WTC11 (cell line): ENCODE measurements at regions not wholly inside any gene's neighbourhood (a gene's known extent, or its start where the extent isn't known, plus 50 kb on each side); places are given as distances from the start of the nearest gene placed in this dataset.

Source experiments
- ATAC-seq: fragments of 200-7000 bp; cut with Tn5 transposase; 2 replicates; pipeline ENCODE4 v1.10.0; 2021; ENCODE audit warnings: mild to moderate bottlenecking, moderate library complexity
- CTCF ChIA-PET: fragments of 300-600 bp; sonication (Branson Sonifier 250); formaldehyde crosslinking; loops from one replicate; lab custom pipeline; 2021; ENCODE audit warnings: antibody characterized with exemption; lab: Charles Lee
- POLR2A ChIA-PET: fragments of 350-600 bp; sonication (Branson Sonifier 250); formaldehyde crosslinking; loops from one replicate; lab custom pipeline; 2021; ENCODE audit warnings: antibody characterized with exemption; lab: Charles Lee
- DNase-seq: peaks from one replicate; pipeline ENCODE4 v3.0.0; 2021; ENCODE audit warnings: low spot score
- H3K27ac Mint-ChIP-seq: 2 replicates; pipeline ENCODE4 v1.8.0; 2021; ENCODE audit warnings: mixed read lengths
- H3K27me3 Mint-ChIP-seq: 2 replicates; pipeline ENCODE4 v1.8.0; 2021; ENCODE audit warnings: low read depth, mild to moderate bottlenecking, moderate library complexity, mixed read lengths
- H3K36me3 Mint-ChIP-seq: 2 replicates; pipeline ENCODE4 v1.8.0; 2021; ENCODE audit warnings: mixed read lengths
- H3K4me1 Mint-ChIP-seq: 2 replicates; pipeline ENCODE4 v1.8.0; 2022; ENCODE audit warnings: mixed read lengths
- H3K4me3 Mint-ChIP-seq: 2 replicates; pipeline ENCODE4 v1.8.0; 2021; ENCODE audit warnings: mild to moderate bottlenecking, moderate library complexity, mixed read lengths
- H3K9me3 Mint-ChIP-seq: 2 replicates; pipeline ENCODE4 v1.8.0; 2021; ENCODE audit warnings: mixed read lengths
- ATF3 ChIP-seq: sonication (generic); formaldehyde crosslinking; conservative IDR thresholded peaks from 2 replicates; pipeline ENCODE4 v1.8.1; 2022; ENCODE audit warnings: mild to moderate bottlenecking, missing genetic modification reagents
- E2F1 ChIP-seq: sonication (generic); formaldehyde crosslinking; IDR thresholded peaks from 2 replicates; pipeline ENCODE4 v1.8.0; 2022; ENCODE audit warnings: mild to moderate bottlenecking, missing genetic modification reagents
- ELF4 ChIP-seq: sonication (generic); formaldehyde crosslinking; IDR thresholded peaks from 2 replicates; pipeline ENCODE4 v1.8.1; 2022; ENCODE audit warnings: low read depth, mild to moderate bottlenecking, moderate library complexity, missing genetic modification reagents
- FOXJ3 ChIP-seq: sonication (generic); formaldehyde crosslinking; IDR thresholded peaks from 2 replicates; pipeline ENCODE4 v1.9.0; 2021; ENCODE audit warnings: missing genetic modification reagents, mild to moderate bottlenecking, borderline replicate concordance
- GABPB1 ChIP-seq: sonication (generic); formaldehyde crosslinking; IDR thresholded peaks from 2 replicates; pipeline ENCODE4 v1.8.1; 2023; ENCODE audit warnings: mild to moderate bottlenecking, missing genetic modification reagents
- HMGA2 ChIP-seq: fragments of 250-450 bp; sonication (Bioruptor Pico); IDR thresholded peaks from 2 replicates; pipeline ENCODE4 v1.4.0; 2021; ENCODE audit warnings: mild to moderate bottlenecking, moderate library complexity
- NFYB ChIP-seq: sonication (generic); formaldehyde crosslinking; conservative IDR thresholded peaks from 2 replicates; pipeline ENCODE4 v1.8.0; 2022; ENCODE audit warnings: low read depth, missing genetic modification reagents
- NR2C2 ChIP-seq: sonication (generic); formaldehyde crosslinking; IDR thresholded peaks from 2 replicates; pipeline ENCODE4 v1.8.0; 2022; ENCODE audit warnings: mild to moderate bottlenecking, missing genetic modification reagents
- PREB ChIP-seq: sonication (generic); formaldehyde crosslinking; IDR thresholded peaks from 2 replicates; pipeline ENCODE4 v1.8.1; 2022; ENCODE audit warnings: mild to moderate bottlenecking, missing genetic modification reagents, moderate library complexity, borderline replicate concordance
- RELA ChIP-seq: sonication (generic); formaldehyde crosslinking; IDR thresholded peaks from 2 replicates; pipeline ENCODE4 v1.8.1; 2022; ENCODE audit warnings: missing genetic modification reagents, mild to moderate bottlenecking, borderline replicate concordance
- SP1 ChIP-seq: sonication (generic); formaldehyde crosslinking; conservative IDR thresholded peaks from 2 replicates; pipeline ENCODE4 v1.8.1; 2022; ENCODE audit warnings: missing genetic modification reagents
- STAT6 ChIP-seq: sonication (generic); formaldehyde crosslinking; conservative IDR thresholded peaks from 2 replicates; pipeline ENCODE4 v1.8.1; 2023; ENCODE audit warnings: mild to moderate bottlenecking, low read depth, missing genetic modification reagents, moderate library complexity
- TP53 ChIP-seq: sonication (generic); formaldehyde crosslinking; IDR thresholded peaks from 2 replicates; pipeline ENCODE4 v1.8.1; 2023; ENCODE audit warnings: mild to moderate bottlenecking, missing genetic modification reagents
- ZBTB21 ChIP-seq: sonication (generic); formaldehyde crosslinking; IDR thresholded peaks from 2 replicates; pipeline ENCODE4 v1.8.1; 2023; ENCODE audit warnings: mild to moderate bottlenecking, missing genetic modification reagents, borderline replicate concordance
- ZNF121 ChIP-seq: sonication (generic); formaldehyde crosslinking; IDR thresholded peaks from 2 replicates; pipeline ENCODE4 v1.8.0; 2023; ENCODE audit warnings: missing genetic modification reagents
- ZNF219 ChIP-seq: sonication (generic); formaldehyde crosslinking; IDR thresholded peaks from 2 replicates; pipeline ENCODE4 v1.8.0; 2023; ENCODE audit warnings: missing genetic modification reagents, mild to moderate bottlenecking, borderline replicate concordance
- ZNF416 ChIP-seq: fragments of 250-450 bp; sonication (Bioruptor Pico); IDR thresholded peaks from 2 replicates; pipeline ENCODE4 v1.9.0; 2021; ENCODE audit warnings: mild to moderate bottlenecking, inconsistent platforms
- ZNF532 ChIP-seq: fragments of 250-450 bp; sonication (Bioruptor Pico); IDR thresholded peaks from 2 replicates; pipeline ENCODE4 v1.9.0; 2021; ENCODE audit warnings: mild to moderate bottlenecking, borderline replicate concordance

- POLR2A ChIA-PET, result no interaction called here
- H3K4me1 Mint-ChIP-seq, result peaks cover 12% of the 10 kb centered on the region
- H3K27ac Mint-ChIP-seq, result no peak overlapping the region
- no peaks in the 10 kb centered on the region for H3K27me3 Mint-ChIP-seq
- TF ChIP-seq SP1 (no peak), E2F1 (CRISPR knock-in tag) (no peak), ZNF532 (CRISPR knock-in tag) (no peak), ATF3 (CRISPR knock-in tag) (no peak), RELA (no peak)
- H3K9me3 Mint-ChIP-seq, result peaks cover 56% of the 10 kb centered on the region
- peaks cover 26% of the 10 kb centered on the region for H3K36me3 Mint-ChIP-seq
- ATAC-seq (no peak), DNase-seq (no peak)
- H3K4me3 Mint-ChIP-seq, result no peak overlapping the region
- CTCF ChIA-PET, result no interaction called here
Observed at GRCh38 chr4:95979961-95980876, 140.3 kb downstream of the PDHA2 start.

- ATAC-seq (no peak), DNase-seq (no peak)
- no peaks in the 10 kb centered on the region for H3K27me3 Mint-ChIP-seq
- CTCF ChIA-PET, result no interaction called here
- peaks cover 54% of the 10 kb centered on the region for H3K9me3 Mint-ChIP-seq
- POLR2A ChIA-PET, result no interaction called here
- peaks cover 12% of the 10 kb centered on the region for H3K4me1 Mint-ChIP-seq
- no peak overlapping the region for H3K27ac Mint-ChIP-seq
- peaks cover 26% of the 10 kb centered on the region for H3K36me3 Mint-ChIP-seq
- H3K4me3 Mint-ChIP-seq, result no peak overlapping the region
- TF ChIP-seq ELF4 (CRISPR knock-in tag), result no peak
- no peak for TF ChIP-seq ZNF121 (CRISPR knock-in tag)
- TF ChIP-seq FOXJ3 (CRISPR knock-in tag), result no peak
- no peak for TF ChIP-seq GABPB1
- TF ChIP-seq ZBTB21 (CRISPR knock-in tag), result no peak
- no peak for TF ChIP-seq PREB (CRISPR knock-in tag)
- no peak for TF ChIP-seq ZNF416 (CRISPR knock-in tag)
- TF ChIP-seq TP53, result no peak
- no peak for TF ChIP-seq NR2C2 (CRISPR knock-in tag)
- TF ChIP-seq ZNF219 (CRISPR knock-in tag), result no peak
- TF ChIP-seq HMGA2 (CRISPR knock-in tag), result no peak
- TF ChIP-seq NFYB (CRISPR knock-in tag), result no peak
- TF ChIP-seq STAT6 (CRISPR knock-in tag), result no peak
Observed at GRCh38 chr4:95980877-95981360, 141.0 kb downstream of the PDHA2 start.
